Panc1 (cell line): ENCODE measurements at regions not wholly inside any gene's neighbourhood (a gene's known extent, or its start where the extent isn't known, plus 50 kb on each side); places are given as distances from the start of the nearest gene placed in this dataset.
"Not testable (repeated sequence)": the region's sequence is repeated elsewhere in the genome, so short reads cannot be mapped to it uniquely, and the experiment has no call there.

Source experiments
- TCF7L2 ChIP-seq: IDR thresholded peaks from 2 replicates; pipeline ENCODE4 v1.6.1; 2011; ENCODE audit warnings: mild to moderate bottlenecking, low read depth, low read length, inconsistent platforms
- TF ChIP-seq, protein P1 (sequence below): fragments of 450-650 bp; IDR thresholded peaks from 2 replicates; pipeline ENCODE4 v1.5.1; 2017; ENCODE audit warnings: mild to moderate bottlenecking

DNA sequence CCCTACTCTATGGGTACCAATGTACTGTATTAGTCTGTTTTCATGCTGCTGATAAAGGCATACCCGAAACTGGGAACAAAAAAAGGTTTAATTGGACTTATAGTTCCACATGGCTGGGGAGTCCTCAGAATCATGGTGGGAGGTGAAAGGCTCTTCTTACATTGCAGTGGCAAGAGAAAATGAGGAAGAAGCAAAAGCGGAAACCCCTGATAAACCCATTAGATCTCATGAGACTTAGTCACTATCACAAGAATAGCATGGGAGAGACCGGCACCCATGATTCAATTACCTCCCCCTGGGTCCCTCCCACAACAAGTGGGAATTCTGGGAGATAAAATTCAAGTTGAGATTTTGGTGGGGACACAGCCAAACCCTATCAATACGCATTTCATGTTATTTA is 635.3 kb downstream of the MID1IP1 start:
- TF ChIP-seq, protein P1, sequence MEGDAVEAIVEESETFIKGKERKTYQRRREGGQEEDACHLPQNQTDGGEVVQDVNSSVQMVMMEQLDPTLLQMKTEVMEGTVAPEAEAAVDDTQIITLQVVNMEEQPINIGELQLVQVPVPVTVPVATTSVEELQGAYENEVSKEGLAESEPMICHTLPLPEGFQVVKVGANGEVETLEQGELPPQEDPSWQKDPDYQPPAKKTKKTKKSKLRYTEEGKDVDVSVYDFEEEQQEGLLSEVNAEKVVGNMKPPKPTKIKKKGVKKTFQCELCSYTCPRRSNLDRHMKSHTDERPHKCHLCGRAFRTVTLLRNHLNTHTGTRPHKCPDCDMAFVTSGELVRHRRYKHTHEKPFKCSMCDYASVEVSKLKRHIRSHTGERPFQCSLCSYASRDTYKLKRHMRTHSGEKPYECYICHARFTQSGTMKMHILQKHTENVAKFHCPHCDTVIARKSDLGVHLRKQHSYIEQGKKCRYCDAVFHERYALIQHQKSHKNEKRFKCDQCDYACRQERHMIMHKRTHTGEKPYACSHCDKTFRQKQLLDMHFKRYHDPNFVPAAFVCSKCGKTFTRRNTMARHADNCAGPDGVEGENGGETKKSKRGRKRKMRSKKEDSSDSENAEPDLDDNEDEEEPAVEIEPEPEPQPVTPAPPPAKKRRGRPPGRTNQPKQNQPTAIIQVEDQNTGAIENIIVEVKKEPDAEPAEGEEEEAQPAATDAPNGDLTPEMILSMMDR: not testable (repeated sequence)
- TF ChIP-seq TCF7L2: not testable (repeated sequence)
